ENCODE measurements at regions not wholly inside any gene's neighbourhood (a gene's known extent, or its start where the extent isn't known, plus 50 kb on each side); places are given as distances from the start of the nearest gene placed in this dataset.
"Not testable (repeated sequence)": the region's sequence is repeated elsewhere in the genome, so short reads cannot be mapped to it uniquely, and the experiment has no call there.

DNA sequence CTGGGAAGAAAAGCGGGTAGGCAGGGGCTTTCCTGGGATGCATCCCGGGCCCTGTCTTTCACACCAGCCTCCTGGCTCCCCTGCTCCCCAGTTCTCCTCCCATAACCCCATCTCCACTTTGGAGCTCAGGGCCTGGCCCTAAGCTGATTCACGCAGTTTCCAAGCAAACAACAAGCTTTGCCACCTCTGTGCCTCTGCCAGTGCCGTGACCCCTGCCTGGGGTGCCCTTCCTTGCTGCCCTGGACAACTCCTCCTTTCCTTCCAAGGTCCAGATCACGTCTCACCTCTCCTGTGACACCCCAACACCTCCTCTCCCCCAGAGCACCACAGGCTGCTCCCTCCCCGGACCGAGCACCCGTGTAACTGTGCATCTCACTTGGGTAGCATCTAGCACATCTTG, 184.5 kb downstream of the NPIPB11 start:
- H2AFZ ChIP-seq (ENCODE audit: low read depth, low read length); intact Hi-C loops (cut with micrococcal nuclease); H3K79me2 ChIP-seq (ENCODE audit: control insufficient read depth, insufficient read depth, low read length); in situ Hi-C loops (cut with MboI); H3K9ac ChIP-seq (ENCODE audit: insufficient read depth in 1 of 2, low read depth in 2 of 2, low read length in 2 of 2); FAIRE-seq; H3K4me3 ChIP-seq; H3K4me2 ChIP-seq (ENCODE audit: insufficient read depth, low read length); H3K27ac ChIP-seq (ENCODE audit: extremely low read depth, low read depth, low read length); H3K4me1 ChIP-seq (replicated peaks in 1 of 2; ENCODE audit: control insufficient read depth in 2 of 2, insufficient read depth in 2 of 2, low read length in 2 of 2); POLR2A ChIA-PET; H3K9me3 ChIP-seq (replicated peaks; ENCODE audit: control insufficient read depth, insufficient read depth, low read depth, low read length); H3K9me1 ChIP-seq (ENCODE audit: control insufficient read depth, insufficient read depth, low read length); ATAC-seq; CTCF ChIA-PET (ENCODE audit: low intra/inter-chr PET ratio); DNase-seq (ENCODE audit: extremely low read depth in 1 of 4, low spot score in 3 of 4); H3K36me3 ChIP-seq (ENCODE audit: control insufficient read depth, insufficient read depth, low read length); BruUV-seq (replicated peaks); H4K20me1 ChIP-seq (replicated peaks; ENCODE audit: control insufficient read depth, insufficient read depth, low read length): not testable (repeated sequence)
- peaks cover 0 to 12% of the 10 kb centered on the region in 2 experiments; a peak in 1 of 5 replicates for H3K27me3 ChIP-seq (ENCODE audit: control insufficient read depth in 2 of 2, insufficient read depth in 2 of 2, low read length in 2 of 2)
- 0% methylated on average over 6 of the region's 8 CpGs for WGBS (ENCODE audit: insufficient coverage, low coverage, missing lambda C conversion rate)

DNA sequence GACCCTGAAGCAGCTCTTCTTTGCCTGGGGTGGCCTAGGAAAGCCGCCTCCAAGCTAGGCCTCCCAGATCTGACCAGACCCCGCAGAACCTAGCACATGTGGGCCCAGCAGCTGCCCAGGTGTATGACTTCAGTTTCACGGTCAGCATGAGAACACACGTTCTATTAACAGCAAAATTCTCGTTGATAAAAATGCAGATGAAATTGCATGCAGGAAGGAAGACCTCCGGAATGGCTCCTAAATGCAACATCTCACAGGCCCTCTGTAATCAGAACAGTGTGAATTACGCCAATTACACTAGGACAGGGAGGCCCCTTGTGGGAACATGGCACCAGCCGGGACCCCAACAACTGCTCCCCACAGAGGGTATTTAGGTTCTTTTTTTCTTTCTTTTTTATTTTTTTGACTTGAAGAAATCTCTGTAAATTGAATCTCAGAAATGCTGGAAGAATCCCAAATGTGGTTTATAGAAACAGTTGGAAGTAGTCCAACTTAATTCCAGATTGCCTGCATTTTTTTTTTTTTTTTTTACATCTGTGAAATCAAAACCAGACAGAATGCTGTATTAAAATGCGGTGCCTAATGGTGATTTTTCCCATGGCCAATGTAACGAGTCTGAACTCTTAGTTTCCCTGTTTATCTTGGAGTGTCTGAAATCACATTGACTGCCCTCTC, 185.1 kb downstream of the NPIPB11 start:
- CTCF ChIA-PET (ENCODE audit: low intra/inter-chr PET ratio); H3K4me3 ChIP-seq; ATAC-seq; BruUV-seq (replicated peaks); intact Hi-C loops (cut with micrococcal nuclease); POLR2A ChIA-PET; H3K9me1 ChIP-seq (ENCODE audit: control insufficient read depth, insufficient read depth, low read length); H3K27ac ChIP-seq (ENCODE audit: extremely low read depth, low read depth, low read length); in situ Hi-C loops (cut with MboI); H3K4me1 ChIP-seq (replicated peaks in 1 of 2; ENCODE audit: control insufficient read depth in 2 of 2, insufficient read depth in 2 of 2, low read length in 2 of 2); H3K79me2 ChIP-seq (ENCODE audit: control insufficient read depth, insufficient read depth, low read length); DNase-seq (ENCODE audit: extremely low read depth in 1 of 4, low spot score in 3 of 4); H3K9ac ChIP-seq (ENCODE audit: insufficient read depth in 1 of 2, low read depth in 2 of 2, low read length in 2 of 2); H3K36me3 ChIP-seq (ENCODE audit: control insufficient read depth, insufficient read depth, low read length); H4K20me1 ChIP-seq (replicated peaks; ENCODE audit: control insufficient read depth, insufficient read depth, low read length); H3K9me3 ChIP-seq (replicated peaks; ENCODE audit: control insufficient read depth, insufficient read depth, low read depth, low read length); H3K4me2 ChIP-seq (ENCODE audit: insufficient read depth, low read length); FAIRE-seq; H2AFZ ChIP-seq (ENCODE audit: low read depth, low read length): not testable (repeated sequence)
- H3K27me3 ChIP-seq (ENCODE audit: control insufficient read depth in 2 of 2, insufficient read depth in 2 of 2, low read length in 2 of 2) = peaks cover 0 to 13% of the 10 kb centered on the region in 2 experiments; a peak in 1 of 5 replicates
- WGBS (ENCODE audit: insufficient coverage, low coverage, missing lambda C conversion rate) = 10% methylated on average over 10 of the region's 10 CpGs

DNA sequence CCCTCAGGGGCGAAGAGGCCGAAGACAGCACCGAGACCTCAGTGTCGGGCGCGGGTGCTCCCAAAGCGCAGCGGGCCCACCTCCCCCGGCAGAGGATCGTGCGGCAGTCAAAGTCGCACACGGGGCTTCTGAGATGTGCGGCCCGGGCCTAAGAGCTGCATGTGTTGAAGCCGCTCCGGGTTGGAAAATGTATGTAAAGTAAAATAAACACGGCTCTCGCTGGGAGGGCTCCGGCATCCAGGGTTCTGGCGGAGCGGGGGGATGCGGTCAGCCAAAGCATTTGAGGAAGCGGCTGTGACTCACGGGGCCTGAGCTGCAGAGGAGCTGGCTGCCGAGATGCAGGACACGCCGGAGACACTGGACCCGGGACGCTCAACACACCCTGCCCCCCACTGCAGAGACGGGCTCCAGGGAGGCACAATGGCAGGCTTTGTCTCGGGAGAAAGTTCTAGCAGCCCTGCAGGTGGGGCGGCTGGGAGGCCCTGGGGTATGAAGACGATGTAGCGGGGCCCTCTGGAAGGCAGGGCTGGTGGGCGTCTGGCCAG, 185.8 kb downstream of the NPIPB11 start:
- CTCF ChIA-PET (ENCODE audit: low intra/inter-chr PET ratio); POLR2A ChIA-PET; H3K4me1 ChIP-seq (replicated peaks in 1 of 2; ENCODE audit: control insufficient read depth in 2 of 2, insufficient read depth in 2 of 2, low read length in 2 of 2); in situ Hi-C loops (cut with MboI); BruUV-seq (replicated peaks); H3K9me1 ChIP-seq (ENCODE audit: control insufficient read depth, insufficient read depth, low read length); H3K36me3 ChIP-seq (ENCODE audit: control insufficient read depth, insufficient read depth, low read length); H3K9ac ChIP-seq (ENCODE audit: insufficient read depth in 1 of 2, low read depth in 2 of 2, low read length in 2 of 2); H4K20me1 ChIP-seq (replicated peaks; ENCODE audit: control insufficient read depth, insufficient read depth, low read length); ATAC-seq; H2AFZ ChIP-seq (ENCODE audit: low read depth, low read length); intact Hi-C loops (cut with micrococcal nuclease); H3K4me2 ChIP-seq (ENCODE audit: insufficient read depth, low read length); H3K4me3 ChIP-seq; FAIRE-seq; H3K27ac ChIP-seq (ENCODE audit: extremely low read depth, low read depth, low read length); DNase-seq (ENCODE audit: extremely low read depth in 1 of 4, low spot score in 3 of 4); H3K9me3 ChIP-seq (replicated peaks; ENCODE audit: control insufficient read depth, insufficient read depth, low read depth, low read length); H3K79me2 ChIP-seq (ENCODE audit: control insufficient read depth, insufficient read depth, low read length): not testable (repeated sequence)
- peaks cover 0 to 13% of the 10 kb centered on the region in 2 experiments; a peak in 1 of 5 replicates for H3K27me3 ChIP-seq (ENCODE audit: control insufficient read depth in 2 of 2, insufficient read depth in 2 of 2, low read length in 2 of 2)
- 34% methylated on average over 11 of the region's 36 CpGs for WGBS (ENCODE audit: insufficient coverage, low coverage, missing lambda C conversion rate)

All from K562 (cell line).